ENCODE measurements at regions not wholly inside any gene's neighbourhood (a gene's known extent, or its start where the extent isn't known, plus 50 kb on each side); places are given as distances from the start of the nearest gene placed in this dataset.

DNA sequence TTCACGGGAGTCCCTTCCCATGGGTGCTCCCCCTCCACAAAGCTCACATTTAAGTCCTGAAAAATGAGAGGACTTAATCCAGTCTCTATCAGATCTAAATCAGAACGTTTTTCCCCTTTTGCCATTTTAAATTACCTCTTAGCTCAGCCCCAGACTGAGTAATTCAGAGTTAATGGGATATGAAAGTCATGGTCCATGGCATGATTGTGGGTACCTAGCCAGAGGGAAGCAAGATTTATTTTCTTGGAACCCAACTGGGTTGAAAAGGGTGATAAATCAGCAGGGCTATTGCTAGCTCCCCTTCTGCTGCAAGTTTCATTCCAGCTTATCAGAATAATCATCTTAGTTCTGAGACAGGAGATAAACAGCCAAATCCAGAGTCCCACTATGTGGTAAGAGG lies 320.2 kb upstream of the CHD6 start:
- ATAC-seq (no peak), DNase-seq (ENCODE audit: low spot score) (no peak)
- ChIA-PET POLR2A (no interaction called here), CTCF (interaction anchor here (0.6 kb wide), 1 partner anchor 1499 kb away, joined by 3 read pairs; no protein-coding TSS in a partner anchor)
- no peaks in the 10 kb centered on the region for H3K27me3 Mint-ChIP-seq (ENCODE audit: low read depth)
- no peaks in the 10 kb centered on the region for H3K9me3 Mint-ChIP-seq
- TF ChIP-seq, protein P1, sequence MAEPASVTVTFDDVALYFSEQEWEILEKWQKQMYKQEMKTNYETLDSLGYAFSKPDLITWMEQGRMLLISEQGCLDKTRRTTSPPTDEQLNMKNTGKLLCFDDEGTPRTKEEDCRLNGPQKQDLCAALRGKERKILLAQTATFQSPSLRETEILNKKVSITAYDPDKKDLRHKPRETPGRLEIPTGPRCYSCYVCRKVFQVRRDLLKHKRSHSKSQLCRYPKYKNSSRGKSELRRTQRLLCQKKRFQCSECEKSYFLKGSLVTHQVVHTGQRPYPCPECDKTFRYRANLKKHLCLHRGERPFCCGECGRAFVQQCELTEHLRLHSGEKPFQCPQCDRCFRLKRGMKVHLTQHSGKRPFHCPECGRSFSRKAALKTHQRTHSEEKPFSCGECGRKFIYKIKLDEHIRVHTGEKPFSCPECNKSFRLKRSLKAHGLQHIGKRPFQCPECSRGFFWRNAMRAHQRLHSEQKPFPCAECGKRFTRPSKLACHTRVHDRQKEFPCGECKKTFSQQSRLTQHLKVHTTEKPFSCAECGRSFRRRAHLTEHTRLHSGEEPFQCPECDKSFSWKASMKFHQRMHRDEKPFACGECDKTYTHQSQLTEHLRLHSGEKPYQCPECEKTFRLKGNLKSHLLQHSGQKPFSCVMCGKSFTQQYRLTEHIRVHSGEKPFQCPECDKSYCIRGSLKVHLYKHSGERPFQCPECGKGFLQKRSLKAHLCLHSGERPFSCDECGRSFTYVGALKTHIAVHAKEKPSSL (CRISPR knock-in tag; conservative IDR thresholded peaks at IDR 0.05) = no peak
- peaks cover 3% of the 10 kb centered on the region; the same call in 1 of the 2 replicates for H3K4me1 Mint-ChIP-seq
- H3K27ac Mint-ChIP-seq = no peak overlapping the region
- no peaks in the 10 kb centered on the region for H3K36me3 Mint-ChIP-seq
- H3K4me3 Mint-ChIP-seq = no peak overlapping the region

DNA sequence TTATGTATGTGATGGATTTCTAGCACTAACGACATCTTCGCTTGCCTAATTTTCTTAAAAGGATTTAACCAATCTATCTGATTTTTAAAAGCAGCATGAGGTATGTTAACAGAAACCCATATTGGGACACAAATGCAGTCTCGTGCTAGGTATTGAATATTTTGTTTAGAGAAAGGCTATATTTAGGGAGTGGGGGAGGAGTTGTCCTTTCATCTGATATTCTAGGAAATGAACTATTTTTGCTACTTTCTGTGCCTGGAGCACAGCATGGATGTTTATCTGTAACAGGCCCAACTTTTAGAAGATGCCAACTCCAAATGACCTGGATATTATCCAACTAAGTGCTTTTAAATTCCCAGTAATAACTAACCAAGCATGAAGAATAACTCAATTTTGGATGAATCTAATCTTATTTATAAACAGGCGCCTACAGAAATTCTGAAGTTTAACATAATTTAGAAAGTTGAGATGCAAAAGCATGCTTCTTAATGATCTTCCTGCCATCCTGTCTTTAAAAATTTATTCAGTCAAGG lies 317.1 kb upstream of the CHD6 start:
- DNase-seq (ENCODE audit: low spot score) = no peak
- no peak overlapping the region for H3K27ac Mint-ChIP-seq
- H3K4me1 Mint-ChIP-seq = peaks cover 8% of the 10 kb centered on the region
- ATAC-seq = no peak
- POLR2A ChIA-PET = no interaction called here
- H3K36me3 Mint-ChIP-seq = 0 out of 2 replicates have a peak, but pooled peaks cover 3% of the 10 kb centered on the region
- TF ChIP-seq ZBTB21 (CRISPR knock-in tag; IDR thresholded peaks at IDR 0.05; ENCODE audit: borderline replicate concordance) (no peak), GTF2I (CRISPR knock-in tag; conservative IDR thresholded peaks at IDR 0.05) (no peak), RORB (CRISPR knock-in tag; IDR thresholded peaks at IDR 0.05) (no peak), TP53 (CRISPR knock-in tag; IDR thresholded peaks at IDR 0.05) (no peak), JUN (CRISPR knock-in tag; IDR thresholded peaks at IDR 0.05) (no peak), SP1 (CRISPR knock-in tag; conservative IDR thresholded peaks at IDR 0.05) (no peak), ZNF121 (CRISPR knock-in tag; IDR thresholded peaks at IDR 0.05) (no peak), NFE2L1 (CRISPR knock-in tag; IDR thresholded peaks at IDR 0.05) (no peak), GRHL2 (CRISPR knock-in tag; IDR thresholded peaks at IDR 0.05; ENCODE audit: insufficient replicate concordance, severe bottlenecking) (no peak), ZNF138 (CRISPR knock-in tag; conservative IDR thresholded peaks at IDR 0.05) (no peak), EMX1 (CRISPR knock-in tag; IDR thresholded peaks at IDR 0.05) (no peak), NR3C1 (CRISPR knock-in tag; conservative IDR thresholded peaks at IDR 0.05; ENCODE audit: low read depth) (no peak), GABPB1 (CRISPR knock-in tag; IDR thresholded peaks at IDR 0.05) (no peak)
- TF ChIP-seq, protein P2, sequence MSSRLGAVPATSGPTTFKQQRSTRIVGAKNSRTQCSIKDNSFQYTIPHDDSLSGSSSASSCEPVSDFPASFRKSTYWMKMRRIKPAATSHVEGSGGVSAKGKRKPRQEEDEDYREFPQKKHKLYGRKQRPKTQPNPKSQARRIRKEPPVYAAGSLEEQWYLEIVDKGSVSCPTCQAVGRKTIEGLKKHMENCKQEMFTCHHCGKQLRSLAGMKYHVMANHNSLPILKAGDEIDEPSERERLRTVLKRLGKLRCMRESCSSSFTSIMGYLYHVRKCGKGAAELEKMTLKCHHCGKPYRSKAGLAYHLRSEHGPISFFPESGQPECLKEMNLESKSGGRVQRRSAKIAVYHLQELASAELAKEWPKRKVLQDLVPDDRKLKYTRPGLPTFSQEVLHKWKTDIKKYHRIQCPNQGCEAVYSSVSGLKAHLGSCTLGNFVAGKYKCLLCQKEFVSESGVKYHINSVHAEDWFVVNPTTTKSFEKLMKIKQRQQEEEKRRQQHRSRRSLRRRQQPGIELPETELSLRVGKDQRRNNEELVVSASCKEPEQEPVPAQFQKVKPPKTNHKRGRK (CRISPR knock-in tag; IDR thresholded peaks at IDR 0.05; ENCODE audit: borderline replicate concordance) = no peak
- TF ChIP-seq, protein P3, sequence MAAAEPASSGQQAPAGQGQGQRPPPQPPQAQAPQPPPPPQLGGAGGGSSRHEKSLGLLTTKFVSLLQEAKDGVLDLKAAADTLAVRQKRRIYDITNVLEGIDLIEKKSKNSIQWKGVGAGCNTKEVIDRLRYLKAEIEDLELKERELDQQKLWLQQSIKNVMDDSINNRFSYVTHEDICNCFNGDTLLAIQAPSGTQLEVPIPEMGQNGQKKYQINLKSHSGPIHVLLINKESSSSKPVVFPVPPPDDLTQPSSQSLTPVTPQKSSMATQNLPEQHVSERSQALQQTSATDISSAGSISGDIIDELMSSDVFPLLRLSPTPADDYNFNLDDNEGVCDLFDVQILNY (CRISPR knock-in tag; IDR thresholded peaks at IDR 0.05) = no peak
- TF ChIP-seq, protein P4, sequence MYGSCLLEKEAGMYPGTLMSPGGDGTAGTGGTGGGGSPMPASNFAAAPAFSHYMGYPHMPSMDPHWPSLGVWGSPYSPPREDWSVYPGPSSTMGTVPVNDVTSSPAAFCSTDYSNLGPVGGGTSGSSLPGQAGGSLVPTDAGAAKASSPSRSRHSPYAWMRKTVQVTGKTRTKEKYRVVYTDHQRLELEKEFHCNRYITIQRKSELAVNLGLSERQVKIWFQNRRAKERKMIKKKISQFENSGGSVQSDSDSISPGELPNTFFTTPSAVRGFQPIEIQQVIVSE (CRISPR knock-in tag; IDR thresholded peaks at IDR 0.05; ENCODE audit: borderline replicate concordance) = no peak
- TF ChIP-seq, protein P1 (CRISPR knock-in tag; conservative IDR thresholded peaks at IDR 0.05) = no peak
- H3K27me3 Mint-ChIP-seq (ENCODE audit: low read depth) = no peaks in the 10 kb centered on the region
- H3K9me3 Mint-ChIP-seq = peaks cover 8% of the 10 kb centered on the region
- no peak overlapping the region for H3K4me3 Mint-ChIP-seq
- CTCF ChIA-PET = interaction anchor here (1.2 kb wide), 1 partner anchor 196 kb away, joined by 5 read pairs; no protein-coding TSS in a partner anchor
